ENCODE measurements at regions not wholly inside any gene's neighbourhood (a gene's known extent, or its start where the extent isn't known, plus 50 kb on each side); places are given as distances from the start of the nearest gene placed in this dataset.

GRCh38 chr2:188850786-188851185 is 123.4 kb upstream of the COL3A1 start:
- POLR2A ChIA-PET = no interaction called here
- CTCF ChIA-PET = no interaction called here

GRCh38 chr2:188851311-188851710 is 122.9 kb upstream of the COL3A1 start:
- TF ChIP-seq NFRKB (IDR thresholded peaks at IDR 0.05) (no peak), PKNOX1 (IDR thresholded peaks at IDR 0.05) (no peak), ELF4 (IDR thresholded peaks at IDR 0.05) (no peak), LEF1 (IDR thresholded peaks at IDR 0.05; ENCODE audit: borderline replicate concordance) (no peak), ARNT (IDR thresholded peaks at IDR 0.05) (no peak), SUZ12 (IDR thresholded peaks at IDR 0.05) (no peak), TARDBP (IDR thresholded peaks at IDR 0.05) (no peak), SP1 (IDR thresholded peaks at IDR 0.05) (no peak)
- DNase-seq (ENCODE audit: extremely low spot score) = no peak
- ChIA-PET POLR2A (no interaction called here), CTCF (no interaction called here)

More at GRCh38 chr2:188850786-188851185, 123.4 kb upstream of the COL3A1 start:
- TF ChIP-seq CTBP1 (IDR thresholded peaks at IDR 0.05; ENCODE audit: borderline replicate concordance) = no peak
- no peak for TF ChIP-seq BHLHE40 (IDR thresholded peaks at IDR 0.05; ENCODE audit: borderline replicate concordance)
- no peak for TF ChIP-seq NFRKB (IDR thresholded peaks at IDR 0.05)
- TF ChIP-seq FOXK2 (IDR thresholded peaks at IDR 0.05) = no peak
- TF ChIP-seq ELF4 (IDR thresholded peaks at IDR 0.05) = no peak
- TF ChIP-seq LEF1 (IDR thresholded peaks at IDR 0.05; ENCODE audit: borderline replicate concordance) = no peak
- TF ChIP-seq FOXM1 (IDR thresholded peaks at IDR 0.05; ENCODE audit: borderline replicate concordance) = no peak
- TF ChIP-seq FOXA1 (IDR thresholded peaks at IDR 0.05) = no peak
- no peak for TF ChIP-seq HDGF (IDR thresholded peaks at IDR 0.05; ENCODE audit: borderline replicate concordance)
- TF ChIP-seq SP1 (IDR thresholded peaks at IDR 0.05) = no peak
- no peak for TF ChIP-seq L3MBTL2 (conservative IDR thresholded peaks at IDR 0.05)
- TF ChIP-seq SUZ12 (IDR thresholded peaks at IDR 0.05) = no peak
- TF ChIP-seq ZNF384 (IDR thresholded peaks at IDR 0.05) = no peak
- TF ChIP-seq PKNOX1 (IDR thresholded peaks at IDR 0.05) = no peak
- no peak for TF ChIP-seq ARNT (IDR thresholded peaks at IDR 0.05)
- no peak for TF ChIP-seq TARDBP (IDR thresholded peaks at IDR 0.05)
- DNase-seq (ENCODE audit: extremely low spot score) = no peak

- DNase-seq (ENCODE audit: extremely low spot score) = no peak
- CTCF ChIA-PET = no interaction called here
- POLR2A ChIA-PET = no interaction called here
- TF ChIP-seq FOXM1 (IDR thresholded peaks at IDR 0.05; ENCODE audit: borderline replicate concordance) (no peak), FOXK2 (IDR thresholded peaks at IDR 0.05) (no peak), ZNF384 (IDR thresholded peaks at IDR 0.05) (no peak), L3MBTL2 (conservative IDR thresholded peaks at IDR 0.05) (no peak)
Observed at GRCh38 chr2:188851826-188852225, 122.3 kb upstream of the COL3A1 start.

GRCh38 chr2:188852772-188853171 is 121.4 kb upstream of the COL3A1 start:
- CTCF ChIA-PET = no interaction called here
- no peak for TF ChIP-seq CTBP1 (IDR thresholded peaks at IDR 0.05; ENCODE audit: borderline replicate concordance)
- no peak for TF ChIP-seq FOXK2 (IDR thresholded peaks at IDR 0.05)
- TF ChIP-seq ARNT (IDR thresholded peaks at IDR 0.05) = no peak
- TF ChIP-seq L3MBTL2 (conservative IDR thresholded peaks at IDR 0.05) = no peak
- TF ChIP-seq FOXM1 (IDR thresholded peaks at IDR 0.05; ENCODE audit: borderline replicate concordance) = no peak
- no peak for DNase-seq (ENCODE audit: extremely low spot score)
- POLR2A ChIA-PET = no interaction called here

- CTCF ChIA-PET = no interaction called here
- DNase-seq (ENCODE audit: extremely low spot score) = no peak
- TF ChIP-seq SUZ12 (IDR thresholded peaks at IDR 0.05) (no peak), LEF1 (IDR thresholded peaks at IDR 0.05; ENCODE audit: borderline replicate concordance) (no peak), HDGF (IDR thresholded peaks at IDR 0.05; ENCODE audit: borderline replicate concordance) (no peak), TARDBP (IDR thresholded peaks at IDR 0.05) (no peak), FOXA1 (IDR thresholded peaks at IDR 0.05) (no peak), FOXM1 (IDR thresholded peaks at IDR 0.05; ENCODE audit: borderline replicate concordance) (no peak), L3MBTL2 (conservative IDR thresholded peaks at IDR 0.05) (no peak), SP1 (IDR thresholded peaks at IDR 0.05) (no peak), ARNT (IDR thresholded peaks at IDR 0.05) (no peak), ELF4 (IDR thresholded peaks at IDR 0.05) (no peak)
- POLR2A ChIA-PET = no interaction called here
Observed at GRCh38 chr2:188853307-188853706, 120.9 kb upstream of the COL3A1 start.

GRCh38 chr2:188865681-188866080 is 108.5 kb upstream of the COL3A1 start:
- no peak for TF ChIP-seq CTBP1 (IDR thresholded peaks at IDR 0.05; ENCODE audit: borderline replicate concordance)
- TF ChIP-seq HDGF (IDR thresholded peaks at IDR 0.05; ENCODE audit: borderline replicate concordance) = no peak
- no peak for TF ChIP-seq ZNF384 (IDR thresholded peaks at IDR 0.05)
- no peak for TF ChIP-seq LEF1 (IDR thresholded peaks at IDR 0.05; ENCODE audit: borderline replicate concordance)
- no peak for TF ChIP-seq SUZ12 (IDR thresholded peaks at IDR 0.05)
- no peak for TF ChIP-seq PKNOX1 (IDR thresholded peaks at IDR 0.05)
- TF ChIP-seq ELF4 (IDR thresholded peaks at IDR 0.05) = no peak
- no peak for TF ChIP-seq TARDBP (IDR thresholded peaks at IDR 0.05)
- TF ChIP-seq ARNT (IDR thresholded peaks at IDR 0.05) = no peak
- TF ChIP-seq FOXK2 (IDR thresholded peaks at IDR 0.05) = no peak
- no peak for TF ChIP-seq SP1 (IDR thresholded peaks at IDR 0.05)
- no peak for TF ChIP-seq FOXA1 (IDR thresholded peaks at IDR 0.05)
- no peak for TF ChIP-seq NFRKB (IDR thresholded peaks at IDR 0.05)
- no peak for TF ChIP-seq BHLHE40 (IDR thresholded peaks at IDR 0.05; ENCODE audit: borderline replicate concordance)
- TF ChIP-seq FOXM1 (IDR thresholded peaks at IDR 0.05; ENCODE audit: borderline replicate concordance) = no peak
- TF ChIP-seq L3MBTL2 (conservative IDR thresholded peaks at IDR 0.05) = no peak
- no peak for DNase-seq (ENCODE audit: extremely low spot score)
- POLR2A ChIA-PET = no interaction called here
- CTCF ChIA-PET = no interaction called here

- no peak for DNase-seq (ENCODE audit: extremely low spot score)
- TF ChIP-seq L3MBTL2 (conservative IDR thresholded peaks at IDR 0.05) (no peak), NFRKB (IDR thresholded peaks at IDR 0.05) (no peak)
- POLR2A ChIA-PET = no interaction called here
- CTCF ChIA-PET = no interaction called here
Observed at GRCh38 chr2:188869550-188869949, 104.6 kb upstream of the COL3A1 start.

Data from HEK293T (cell line).